Left cardiac atrium (tissue), 4 donors: ENCODE measurements at regions not wholly inside any gene's neighbourhood (a gene's known extent, or its start where the extent isn't known, plus 50 kb on each side); places are given as distances from the start of the nearest gene placed in this dataset.

ENCODE experiments used
- ATAC-seq, 2 donors: fragments of 200-7000 bp; cut with Tn5 transposase; one replicate each; pipeline ENCODE4 v1.9.1; 2020; ENCODE audit warnings: mild to moderate bottlenecking in 2 of 2, moderate library complexity in 2 of 2
- DNase-seq: peaks from one replicate; pipeline ENCODE4 v3.0.0-alpha.2; 2020
- intact Hi-C, 2 donors: fragments of 100-400 bp; cut with DNase I; formaldehyde crosslinking; loops; one replicate each; pipeline versions ENCODE4 v1.14.1 to v1.15.1; 2022 to 2023
- donor health status: DM: no; HTN: yes; CAD: no.
- donor health status: DM: no; HTN: yes; CAD: no; lungs with severe emphysema.
- donor health status: DM: yes; HTN: yes; CAD: no.
- donor health status: Dilated cardiomyopathy.

GRCh38 chr12:108016022-108016564 lies 113.0 kb upstream of the WSCD2 start:
- no peak for DNase-seq
- intact Hi-C loops: no loop called here
- no peak for ATAC-seq

- intact Hi-C loops: no loop called here
- no peak for DNase-seq
- no peak for ATAC-seq
Measured at GRCh38 chr12:108017472-108018057, 111.5 kb upstream of the WSCD2 start.

DNA sequence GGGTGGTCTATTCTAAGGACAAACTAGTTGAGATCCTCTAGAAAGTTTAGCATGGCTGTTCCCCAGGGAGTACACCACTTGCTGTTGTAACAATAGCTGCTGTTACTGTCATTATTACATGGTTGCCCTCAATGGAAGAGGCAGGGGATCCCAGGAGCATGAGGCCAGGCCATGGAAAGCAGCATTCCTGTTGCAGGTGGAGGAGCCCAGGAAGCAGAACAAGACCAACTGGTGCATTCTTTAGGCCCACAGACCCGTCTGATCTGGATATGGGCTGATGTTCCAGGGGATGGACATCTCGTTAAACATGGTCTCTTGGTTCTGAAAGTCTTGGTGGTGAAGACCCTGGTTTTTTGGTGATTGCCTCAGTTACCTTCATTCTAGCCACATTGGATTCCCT lies 109.2 kb upstream of the WSCD2 start:
- ATAC-seq: no peak
- DNase-seq: no peak
- intact Hi-C loops: no loop called here

DNA sequence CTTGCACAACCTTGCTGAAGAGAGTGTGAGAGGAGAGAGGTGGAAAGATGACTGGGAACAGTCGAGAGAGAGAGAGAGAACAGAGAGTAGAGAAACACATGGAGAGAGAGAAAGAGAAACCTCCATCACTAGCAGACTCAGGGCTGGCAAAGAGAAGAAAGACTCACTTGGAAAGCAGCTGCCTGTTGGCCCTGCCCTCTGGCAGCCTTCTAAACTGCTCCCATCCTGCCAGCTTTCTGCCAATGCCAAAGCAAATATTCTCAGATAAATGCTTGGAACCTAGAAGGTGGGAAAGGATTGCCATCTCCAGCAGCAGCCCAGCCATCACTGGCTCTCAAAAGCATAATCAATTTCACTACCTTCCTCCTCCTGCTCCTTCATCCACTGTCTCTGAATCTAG lies 107.9 kb upstream of the WSCD2 start:
- ATAC-seq: no peak
- DNase-seq: no peak
- intact Hi-C loops: no loop called here

DNA sequence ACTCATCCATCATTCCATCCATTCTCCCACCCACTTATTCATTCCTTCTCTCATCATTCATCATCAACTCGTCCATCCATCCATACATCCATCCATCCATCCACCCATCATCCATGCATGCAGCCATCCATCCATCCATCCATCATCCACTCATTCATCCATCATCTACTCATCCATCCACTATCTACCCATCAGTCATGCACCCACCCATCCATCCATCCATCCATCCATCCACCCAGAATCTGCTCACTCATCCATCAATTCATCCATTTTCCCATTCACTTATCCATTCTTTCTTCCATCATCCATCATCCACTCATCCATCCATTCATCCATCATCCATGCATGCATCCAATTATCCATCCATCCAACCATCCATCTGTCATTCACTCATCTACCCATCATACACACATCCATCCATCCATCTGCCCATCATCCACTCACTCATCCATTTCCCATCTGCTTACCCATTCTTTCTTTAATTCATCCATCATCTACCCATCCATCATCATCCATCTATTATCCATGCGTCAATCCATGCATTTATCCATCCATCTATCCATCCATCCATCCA lies 107.1 kb upstream of the WSCD2 start:
- DNase-seq (no peak), ATAC-seq (no peak)
- intact Hi-C loops: no loop called here

DNA sequence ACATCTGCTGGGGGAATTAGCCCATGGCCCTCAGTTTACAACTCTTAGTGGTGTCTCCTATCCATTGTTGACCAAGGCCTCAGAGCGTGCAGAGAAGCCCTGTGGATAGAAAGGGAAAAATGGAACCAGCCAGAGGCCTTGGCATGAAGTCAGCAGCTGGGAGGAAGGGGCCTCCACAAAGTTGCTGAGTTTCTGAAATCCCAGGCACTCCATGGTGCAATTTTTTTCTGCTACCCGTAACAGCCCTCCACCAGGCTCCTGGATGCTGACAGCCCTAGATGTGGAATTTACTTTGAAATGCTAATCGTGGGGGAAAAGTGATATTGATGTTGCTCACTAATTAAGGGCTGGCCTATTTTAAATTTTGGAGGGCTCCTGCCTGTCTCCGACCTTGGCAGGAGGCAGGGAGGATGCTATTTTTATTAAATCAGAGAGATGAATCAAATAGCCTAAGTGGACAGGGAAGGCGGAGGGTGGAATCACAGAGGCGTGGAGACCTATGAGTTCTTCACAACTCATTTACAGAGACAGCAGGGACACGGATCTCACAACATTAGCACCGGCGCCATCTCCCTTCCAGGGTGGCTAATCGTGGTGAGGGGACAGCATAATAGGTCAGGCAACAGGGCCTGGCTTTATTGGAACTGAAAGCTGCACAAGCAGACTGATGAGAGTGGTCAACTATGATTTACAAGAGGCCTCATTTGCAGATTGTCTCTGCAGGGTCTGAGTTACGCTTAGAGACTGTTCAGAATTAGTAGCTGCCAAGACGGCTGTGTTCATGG lies 99.8 kb upstream of the WSCD2 start:
- ATAC-seq (no peak), DNase-seq (no peak)
- intact Hi-C loops: no loop called here

- ATAC-seq (no peak), DNase-seq (no peak)
Measured at GRCh38 chr12:108033090-108033489, 96.0 kb upstream of the WSCD2 start.

GRCh38 chr12:108035372-108035771 lies 93.7 kb upstream of the WSCD2 start:
- intact Hi-C loops: no loop called here
- ATAC-seq: no peak

More at GRCh38 chr12:108033090-108033489, 96.0 kb upstream of the WSCD2 start:
- intact Hi-C loops: no loop called here

GRCh38 chr12:108037960-108038359 lies 91.1 kb upstream of the WSCD2 start:
- no peak for ATAC-seq
- no peak for DNase-seq
- intact Hi-C loops: no loop called here

More at GRCh38 chr12:108035372-108035771, 93.7 kb upstream of the WSCD2 start:
- no peak for DNase-seq

GRCh38 chr12:108039794-108040193 lies 89.3 kb upstream of the WSCD2 start:
- ATAC-seq (no peak), DNase-seq (no peak)
- intact Hi-C loops: no loop called here

DNA sequence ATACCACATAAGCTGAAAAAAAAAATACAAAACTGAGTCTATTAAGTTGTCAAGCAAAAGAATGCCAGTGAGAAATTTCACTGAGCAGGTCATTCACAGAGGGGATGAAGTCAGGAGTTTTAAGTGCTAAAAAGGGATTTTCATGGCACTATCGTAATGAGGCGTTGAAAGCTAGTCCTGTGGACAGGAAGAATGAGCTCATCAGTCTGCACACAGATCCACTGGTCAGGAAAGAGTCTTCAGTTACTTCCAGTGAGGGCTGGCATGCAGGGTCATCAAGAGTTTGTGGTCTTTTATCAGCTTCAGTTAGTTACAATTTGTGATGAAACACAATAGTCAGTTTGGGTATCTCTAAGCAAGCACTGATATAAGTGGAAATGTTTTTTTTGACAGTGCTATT lies 88.1 kb upstream of the WSCD2 start:
- ATAC-seq (no peak), DNase-seq (no peak)
- intact Hi-C loops: no loop called here

DNA sequence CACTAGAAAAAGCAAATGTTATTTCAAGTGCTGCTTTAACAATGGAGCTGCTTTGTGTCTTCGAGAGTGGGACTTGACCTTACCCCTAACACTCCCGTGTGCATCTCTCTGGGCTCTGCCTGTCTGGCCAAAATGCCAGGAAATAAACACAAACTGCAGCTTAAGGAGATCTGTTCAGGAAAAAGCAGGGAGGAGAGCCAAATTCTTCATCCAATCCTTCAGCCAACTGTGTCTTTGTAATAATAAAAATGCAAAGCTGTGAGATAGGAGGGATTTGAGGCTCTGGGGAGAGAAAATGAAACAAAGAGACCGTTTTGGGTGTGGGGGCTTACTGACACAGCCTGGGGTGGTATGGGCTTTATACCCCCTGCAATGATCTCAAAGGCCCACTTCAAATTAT lies 85.8 kb upstream of the WSCD2 start:
- ATAC-seq (no peak), DNase-seq (no peak)
- intact Hi-C loops: no loop called here

DNA sequence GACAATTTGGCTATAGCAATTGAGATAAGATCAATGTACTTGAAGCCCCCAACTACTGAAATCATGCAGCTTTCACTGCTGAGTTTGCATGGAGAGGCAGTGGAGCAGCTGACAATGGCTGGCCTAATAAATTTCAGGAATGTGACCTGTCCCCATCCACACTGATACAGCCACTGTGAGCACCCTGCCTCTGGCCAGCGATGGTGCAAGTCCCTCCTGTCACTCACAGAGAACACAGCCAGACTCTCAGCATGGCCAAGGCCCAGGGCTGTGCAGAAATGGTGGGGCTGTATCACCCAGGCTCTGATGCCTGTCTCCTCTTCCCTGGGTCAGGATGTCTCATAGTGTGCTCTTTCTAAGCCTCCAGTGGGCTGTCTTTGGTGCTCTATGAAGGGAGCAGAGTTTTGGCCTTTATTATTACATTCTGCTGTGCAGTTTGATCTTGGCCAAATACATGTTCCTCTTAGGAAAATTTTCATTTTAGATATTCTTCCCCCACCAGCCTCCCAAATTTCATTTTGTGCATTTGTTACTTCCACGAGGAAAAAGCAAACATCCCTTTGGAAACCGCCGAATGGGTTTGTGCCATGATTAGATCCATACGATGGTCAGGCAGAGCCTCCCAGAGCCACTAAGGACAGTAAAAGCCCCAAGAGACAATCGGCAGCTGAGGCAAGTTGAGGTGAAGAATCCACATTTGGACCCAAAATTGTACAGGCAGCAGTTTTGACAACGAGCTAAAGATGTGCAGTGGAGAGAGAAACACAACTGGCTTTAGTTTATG lies 85.1 kb upstream of the WSCD2 start:
- DNase-seq (no peak), ATAC-seq (no peak)
- intact Hi-C loops: no loop called here

DNA sequence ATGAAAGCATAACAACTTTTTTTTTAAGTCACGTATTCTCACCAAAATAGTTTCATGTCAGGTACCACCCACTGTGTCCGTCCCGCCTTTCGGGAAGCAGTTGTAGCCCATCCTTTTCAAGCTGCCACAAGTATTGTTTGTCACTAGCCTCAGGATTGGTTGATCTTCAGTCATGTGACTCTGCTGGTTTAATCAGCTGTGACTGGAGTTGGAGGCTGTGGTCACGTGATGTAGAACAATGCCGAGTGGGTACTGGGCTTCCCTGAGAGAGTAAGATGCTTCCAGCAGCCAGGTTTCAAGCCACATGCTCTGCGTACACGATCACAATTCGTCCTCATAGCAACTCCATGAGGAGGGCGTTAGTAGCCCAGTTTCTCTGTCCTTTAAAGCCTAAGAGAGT lies 83.0 kb upstream of the WSCD2 start:
- DNase-seq (no peak), ATAC-seq (no peak)
- intact Hi-C loops: no loop called here

GRCh38 chr12:108046650-108047049 lies 82.4 kb upstream of the WSCD2 start:
- ATAC-seq (no peak), DNase-seq (no peak)
- intact Hi-C loops: no loop called here

DNA sequence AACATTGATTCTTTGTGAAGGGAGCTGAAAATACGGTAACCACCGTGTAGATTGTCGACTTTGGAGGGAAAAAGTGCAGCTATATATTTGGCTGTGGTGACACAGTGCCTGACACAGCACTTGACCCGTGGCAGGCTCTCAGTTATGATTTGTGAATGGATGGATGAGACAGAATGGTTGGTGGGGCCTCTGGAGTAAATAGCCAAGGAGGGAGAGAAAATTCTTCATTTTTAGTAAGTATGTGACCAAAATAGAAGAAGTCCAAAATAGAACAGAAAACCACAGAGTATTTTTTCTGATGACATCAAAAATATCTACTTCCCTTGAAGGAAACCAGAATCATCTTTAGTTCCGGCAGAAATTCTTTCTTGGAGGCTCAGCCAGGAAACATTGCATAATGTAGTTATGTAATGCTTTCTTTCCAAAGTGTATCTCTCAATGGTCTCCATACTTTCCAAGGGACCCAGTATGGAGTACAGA lies 82.0 kb upstream of the WSCD2 start:
- intact Hi-C loops: no loop called here
- DNase-seq (no peak), ATAC-seq (peak; percentile 25 to 65)

- DNase-seq: no peak
- no peak for ATAC-seq
- intact Hi-C loops: no loop called here
Measured at GRCh38 chr12:108048686-108049085, 80.4 kb upstream of the WSCD2 start.

DNA sequence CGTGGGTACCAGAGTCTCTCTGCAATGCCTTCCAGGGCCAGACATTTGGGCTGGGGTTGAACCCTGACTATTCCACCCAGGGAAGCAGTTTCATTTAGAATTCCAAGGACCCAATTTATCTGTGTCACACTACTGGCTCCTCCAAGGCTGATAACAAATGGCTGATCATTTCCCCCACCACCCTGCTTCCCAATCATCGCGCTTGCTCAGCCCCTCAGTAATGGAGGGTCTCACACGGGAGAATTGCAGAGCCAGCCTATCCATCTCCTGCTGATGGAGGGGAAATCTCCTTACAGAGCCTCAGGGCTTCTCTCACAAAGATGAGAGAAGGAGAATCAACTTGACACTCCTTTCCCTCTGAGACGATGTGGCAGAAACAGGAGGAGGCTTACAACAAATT lies 78.4 kb upstream of the WSCD2 start:
- ATAC-seq: no peak
- DNase-seq: no peak
- intact Hi-C loops: no loop called here

- ATAC-seq (no peak), DNase-seq (no peak)
- intact Hi-C loops: no loop called here
Measured at GRCh38 chr12:108052260-108052659, 76.8 kb upstream of the WSCD2 start.

- DNase-seq: no peak
- no peak for ATAC-seq
- intact Hi-C loops: no loop called here
Measured at GRCh38 chr12:108053512-108053911, 75.6 kb upstream of the WSCD2 start.
